ENCODE measurements at regions not wholly inside any gene's neighbourhood (a gene's known extent, or its start where the extent isn't known, plus 50 kb on each side); places are given as distances from the start of the nearest gene placed in this dataset.
"Not testable (repeated sequence)": the region's sequence is repeated elsewhere in the genome, so short reads cannot be mapped to it uniquely, and the experiment has no call there.

DNA sequence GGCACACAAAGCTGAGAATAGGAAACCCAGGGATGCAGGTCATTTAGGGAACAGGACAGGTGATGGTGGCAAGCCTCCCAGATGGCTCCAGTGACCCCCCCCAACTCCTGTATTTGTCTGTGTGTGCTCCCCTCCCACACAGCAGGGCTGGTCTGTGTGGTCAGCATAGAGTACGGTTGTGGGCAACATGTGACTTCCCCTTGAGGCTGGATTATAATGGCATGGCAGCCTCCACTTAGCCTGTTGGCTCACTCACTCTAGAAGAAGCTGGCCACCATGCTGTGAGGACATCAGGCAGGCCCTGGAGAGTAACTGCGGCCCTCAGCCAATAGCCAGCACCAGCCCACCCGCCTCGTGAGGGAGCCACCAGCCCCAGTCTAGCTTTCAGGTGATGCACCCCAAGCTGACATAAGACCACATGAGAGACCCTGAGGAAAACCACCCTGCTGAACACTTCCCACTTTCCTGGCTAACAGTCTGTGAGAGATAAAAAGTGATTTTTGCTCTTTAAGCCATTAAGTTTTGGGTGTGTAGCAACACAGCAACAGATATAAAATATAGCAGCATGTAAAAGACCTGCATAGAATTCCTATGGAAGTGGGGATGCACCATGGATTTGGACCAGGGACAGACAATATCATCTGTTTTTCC is 151.3 kb downstream of the LAT start:
- not testable (repeated sequence) for TF ChIP-seq EZH2 (IDR thresholded peaks at IDR 0.05); FOXP2 (optimal IDR thresholded peaks at IDR 0.05; ENCODE audit: control extremely low read depth, extremely low read length, insufficient read depth); POLR2AphosphoS5 (IDR thresholded peaks at IDR 0.05; ENCODE audit: borderline replicate concordance, low read depth, low read length)
